ENCODE measurements at regions not wholly inside any gene's neighbourhood (a gene's known extent, or its start where the extent isn't known, plus 50 kb on each side); places are given as distances from the start of the nearest gene placed in this dataset.

- DNase-seq, result no peak
- FAIRE-seq, result no peak
- TF ChIP-seq, protein P1, sequence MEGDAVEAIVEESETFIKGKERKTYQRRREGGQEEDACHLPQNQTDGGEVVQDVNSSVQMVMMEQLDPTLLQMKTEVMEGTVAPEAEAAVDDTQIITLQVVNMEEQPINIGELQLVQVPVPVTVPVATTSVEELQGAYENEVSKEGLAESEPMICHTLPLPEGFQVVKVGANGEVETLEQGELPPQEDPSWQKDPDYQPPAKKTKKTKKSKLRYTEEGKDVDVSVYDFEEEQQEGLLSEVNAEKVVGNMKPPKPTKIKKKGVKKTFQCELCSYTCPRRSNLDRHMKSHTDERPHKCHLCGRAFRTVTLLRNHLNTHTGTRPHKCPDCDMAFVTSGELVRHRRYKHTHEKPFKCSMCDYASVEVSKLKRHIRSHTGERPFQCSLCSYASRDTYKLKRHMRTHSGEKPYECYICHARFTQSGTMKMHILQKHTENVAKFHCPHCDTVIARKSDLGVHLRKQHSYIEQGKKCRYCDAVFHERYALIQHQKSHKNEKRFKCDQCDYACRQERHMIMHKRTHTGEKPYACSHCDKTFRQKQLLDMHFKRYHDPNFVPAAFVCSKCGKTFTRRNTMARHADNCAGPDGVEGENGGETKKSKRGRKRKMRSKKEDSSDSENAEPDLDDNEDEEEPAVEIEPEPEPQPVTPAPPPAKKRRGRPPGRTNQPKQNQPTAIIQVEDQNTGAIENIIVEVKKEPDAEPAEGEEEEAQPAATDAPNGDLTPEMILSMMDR (IDR thresholded peaks at IDR 0.05), result no peak
- H3K27ac ChIP-seq, result no peak overlapping the region
- 82 to 93% methylated on average over 2 of the region's 2 CpGs for WGBS, 2 donors
- no peaks in the 10 kb centered on the region for H3K4me1 ChIP-seq
- no peak for ATAC-seq
- intact Hi-C loops (cut with DNase I), result no loop called here
- H3K4me3 ChIP-seq, result no peak overlapping the region
- no peaks in the 10 kb centered on the region for H3K27me3 ChIP-seq
- no peaks in the 10 kb centered on the region for H3K9me3 ChIP-seq
- H3K36me3 ChIP-seq, result no peaks in the 10 kb centered on the region
Measured at GRCh38 chr9:97779608-97780007, 73.4 kb upstream of the FOXE1 start.

DNA sequence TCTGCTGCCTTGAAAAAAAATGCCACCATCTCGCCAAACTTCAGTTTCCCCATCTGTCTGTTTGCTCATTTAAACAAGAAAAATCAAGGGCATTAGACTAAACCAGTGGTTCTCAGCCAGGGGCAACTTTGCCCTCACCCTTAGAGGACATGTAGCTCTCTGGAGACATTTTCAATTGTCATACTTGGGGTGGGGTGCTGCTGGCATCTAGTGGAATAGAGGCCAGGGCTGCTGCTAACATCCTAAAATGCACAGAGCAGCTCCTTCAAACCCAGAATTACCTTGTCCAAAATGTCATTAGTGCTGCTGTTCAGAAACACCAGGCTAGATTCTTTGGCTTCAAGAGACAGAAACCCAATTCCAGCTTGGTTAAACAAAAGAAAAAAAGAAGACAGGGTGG is 71.1 kb upstream of the FOXE1 start:
- FAIRE-seq, result no peak
- TF ChIP-seq, protein P1 (IDR thresholded peaks at IDR 0.05), result no peak
- H3K4me1 ChIP-seq, result no peaks in the 10 kb centered on the region
- no peak for DNase-seq
- no peaks in the 10 kb centered on the region for H3K27me3 ChIP-seq
- H3K36me3 ChIP-seq, result no peaks in the 10 kb centered on the region
- H3K27ac ChIP-seq, result no peak overlapping the region
- intact Hi-C loops (cut with DNase I), result no loop called here
- no peak overlapping the region for H3K4me3 ChIP-seq
- 34 to 37% methylated on average over 1 of the region's 1 CpG for WGBS, 2 donors
- H3K9me3 ChIP-seq, result no peaks in the 10 kb centered on the region
- no peak for ATAC-seq

GRCh38 chr9:97786341-97786740 is 66.7 kb upstream of the FOXE1 start:
- FAIRE-seq, result no peak
- H3K4me3 ChIP-seq, result no peak overlapping the region
- no peaks in the 10 kb centered on the region for H3K27me3 ChIP-seq
- DNase-seq, result no peak
- H3K9me3 ChIP-seq, result no peaks in the 10 kb centered on the region
- no peaks in the 10 kb centered on the region for H3K4me1 ChIP-seq
- intact Hi-C loops (cut with DNase I), result no loop called here
- TF ChIP-seq, protein P1 (IDR thresholded peaks at IDR 0.05), result no peak
- H3K36me3 ChIP-seq, result no peaks in the 10 kb centered on the region
- H3K27ac ChIP-seq, result no peak overlapping the region
- no peak for ATAC-seq
- WGBS, 2 donors, result 62 to 71% methylated on average over 5 of the region's 5 CpGs

GRCh38 chr9:97787551-97787950 is 65.5 kb upstream of the FOXE1 start:
- no peaks in the 10 kb centered on the region for H3K9me3 ChIP-seq
- FAIRE-seq (no peak), ATAC-seq (no peak), DNase-seq (no peak)
- no peaks in the 10 kb centered on the region for H3K27me3 ChIP-seq
- intact Hi-C loops (cut with DNase I), result no loop called here
- 72 to 95% methylated on average over 1 of the region's 1 CpG for WGBS, 2 donors
- H3K4me3 ChIP-seq, result no peak overlapping the region
- TF ChIP-seq, protein P1 (IDR thresholded peaks at IDR 0.05), result no peak
- H3K4me1 ChIP-seq, result no peaks in the 10 kb centered on the region
- no peak overlapping the region for H3K27ac ChIP-seq
- no peaks in the 10 kb centered on the region for H3K36me3 ChIP-seq

GRCh38 chr9:97788763-97789663 is 64.0 kb upstream of the FOXE1 start:
- DNase-seq (peak in 1 of 6 donors; percentile 31), ATAC-seq (peak in 1 of 4 donors; percentile 56), FAIRE-seq (no peak)
- Histone ChIP-seq H3K27ac (no peak overlapping the region), H3K4me3 (no peak overlapping the region), H3K27me3 (no peaks in the 10 kb centered on the region), H3K36me3 (no peaks in the 10 kb centered on the region), H3K4me1 (no peaks in the 10 kb centered on the region), H3K9me3 (no peaks in the 10 kb centered on the region)
- TF ChIP-seq, protein P1 (IDR thresholded peaks at IDR 0.05), result no peak
- intact Hi-C loops (cut with DNase I), result no loop called here
- WGBS, 2 donors, result 66 to 77% methylated on average over 7 of the region's 7 CpGs
